ENCODE measurements at regions not wholly inside any gene's neighbourhood (a gene's known extent, or its start where the extent isn't known, plus 50 kb on each side); places are given as distances from the start of the nearest gene placed in this dataset.

DNA sequence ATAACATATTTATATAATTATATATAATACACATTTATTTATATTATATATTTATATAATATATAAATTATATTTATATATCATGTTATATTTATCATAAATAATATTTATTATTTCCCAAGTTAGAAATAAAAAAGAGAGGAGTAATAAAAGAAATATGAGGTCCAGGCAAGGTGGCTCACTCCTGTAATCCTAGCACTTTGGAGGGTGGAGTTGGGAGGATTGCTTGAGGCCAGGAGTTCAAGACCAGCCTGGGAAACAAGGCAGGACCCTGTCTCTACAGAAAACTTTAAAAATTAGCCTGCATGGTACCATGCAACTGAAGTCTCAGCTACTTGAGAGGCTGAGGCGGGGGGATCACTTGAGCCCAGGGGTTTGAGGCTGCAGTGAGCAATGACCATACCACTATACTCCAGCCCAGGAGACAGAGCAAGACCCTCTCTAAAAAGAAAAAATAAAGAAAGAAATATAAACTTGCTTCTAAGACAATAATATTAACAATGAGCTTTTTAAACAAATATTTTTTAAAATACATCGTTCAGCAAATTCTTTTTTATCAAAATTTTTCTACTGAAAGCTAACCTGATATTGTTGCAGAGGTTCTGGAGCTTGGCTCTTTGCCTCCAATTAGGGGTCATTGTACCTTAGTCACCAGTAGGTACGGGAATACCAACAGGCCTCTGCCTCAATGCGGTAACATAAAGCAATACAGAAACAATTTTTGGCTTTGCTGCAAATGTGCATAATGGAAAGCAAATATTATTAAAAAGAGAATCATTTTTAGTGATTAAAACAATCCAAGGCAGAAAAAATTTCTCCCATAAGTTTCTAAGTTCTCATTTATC is 290.0 kb downstream of the SETD4 start:
- Mint-ChIP-seq H3K4me1 (peaks cover 12 to 13% of the 10 kb centered on the region in 2 experiments), H3K36me3 (ENCODE audit: insufficient read depth in 1 of 3, low read depth in 3 of 3) (no peaks in the 10 kb centered on the region), H3K4me3 (no peak overlapping the region), H3K9me3 (peaks cover 0 to 2% of the 10 kb centered on the region in 2 experiments; a peak in 1 of 5 replicates), H3K27me3 (ENCODE audit: low read depth) (no peaks in the 10 kb centered on the region), H3K27ac (no peak overlapping the region)
- H3K23ac ChIP-seq (ENCODE audit: insufficient read length, low read depth, low read length) = no peak overlapping the region
- no peak overlapping the region for H2AFZ ChIP-seq (ENCODE audit: low read length)
- H4K91ac ChIP-seq (ENCODE audit: insufficient read length, low read depth, low read length) = no peak overlapping the region
- no peak overlapping the region for H2BK12ac ChIP-seq (ENCODE audit: insufficient read length, low read depth, low read length)
- no peak overlapping the region for H2AK5ac ChIP-seq (ENCODE audit: insufficient read length, low read length)
- no peak overlapping the region for H3K18ac ChIP-seq (ENCODE audit: insufficient read length, low read depth, low read length)
- no peaks in the 10 kb centered on the region for H3K23me2 ChIP-seq (ENCODE audit: insufficient read length, low read depth, low read length, poor library complexity, severe bottlenecking)
- H3K79me2 ChIP-seq (ENCODE audit: insufficient read depth, low read length) = no peaks in the 10 kb centered on the region
- H4K20me1 ChIP-seq (ENCODE audit: control insufficient read depth, insufficient read depth, insufficient read length) = no peaks in the 10 kb centered on the region
- no peaks in the 10 kb centered on the region for H3K9me3 ChIP-seq (ENCODE audit: control insufficient read depth, low read depth, low read length)
- no peak overlapping the region for H2BK5ac ChIP-seq (ENCODE audit: insufficient read length, low read length)
- H3K4me1 ChIP-seq (ENCODE audit: insufficient read depth, low read length) = no peaks in the 10 kb centered on the region
- H3K4me2 ChIP-seq (ENCODE audit: insufficient read depth, insufficient read length, low read length) = no peak overlapping the region
- H3K79me1 ChIP-seq (ENCODE audit: insufficient read depth, low read depth, low read length, poor library complexity, severe bottlenecking) = no peaks in the 10 kb centered on the region
- no CpG with 5 or more reads among the region's 4 CpGs for WGBS (ENCODE audit: extremely low coverage, insufficient read length, low lambda C conversion rate)
- DNase-seq = no peak
- H3K27me3 ChIP-seq (ENCODE audit: insufficient read depth, low read length) = no peaks in the 10 kb centered on the region
- no peak overlapping the region for H3T11ph ChIP-seq (ENCODE audit: low read length)
- no peak overlapping the region for H3K14ac ChIP-seq (ENCODE audit: insufficient read depth, low read length)
- no peak overlapping the region for H3K56ac ChIP-seq (ENCODE audit: insufficient read length, low read depth, low read length)
- H2BK15ac ChIP-seq (ENCODE audit: low read depth, low read length) = no peak overlapping the region
- H3K27ac ChIP-seq (ENCODE audit: insufficient read length, low read depth, low read length) = no peak overlapping the region
- H2BK20ac ChIP-seq (ENCODE audit: low read depth, low read length, poor library complexity, severe bottlenecking) = no peak overlapping the region
- TF ChIP-seq, protein P1, sequence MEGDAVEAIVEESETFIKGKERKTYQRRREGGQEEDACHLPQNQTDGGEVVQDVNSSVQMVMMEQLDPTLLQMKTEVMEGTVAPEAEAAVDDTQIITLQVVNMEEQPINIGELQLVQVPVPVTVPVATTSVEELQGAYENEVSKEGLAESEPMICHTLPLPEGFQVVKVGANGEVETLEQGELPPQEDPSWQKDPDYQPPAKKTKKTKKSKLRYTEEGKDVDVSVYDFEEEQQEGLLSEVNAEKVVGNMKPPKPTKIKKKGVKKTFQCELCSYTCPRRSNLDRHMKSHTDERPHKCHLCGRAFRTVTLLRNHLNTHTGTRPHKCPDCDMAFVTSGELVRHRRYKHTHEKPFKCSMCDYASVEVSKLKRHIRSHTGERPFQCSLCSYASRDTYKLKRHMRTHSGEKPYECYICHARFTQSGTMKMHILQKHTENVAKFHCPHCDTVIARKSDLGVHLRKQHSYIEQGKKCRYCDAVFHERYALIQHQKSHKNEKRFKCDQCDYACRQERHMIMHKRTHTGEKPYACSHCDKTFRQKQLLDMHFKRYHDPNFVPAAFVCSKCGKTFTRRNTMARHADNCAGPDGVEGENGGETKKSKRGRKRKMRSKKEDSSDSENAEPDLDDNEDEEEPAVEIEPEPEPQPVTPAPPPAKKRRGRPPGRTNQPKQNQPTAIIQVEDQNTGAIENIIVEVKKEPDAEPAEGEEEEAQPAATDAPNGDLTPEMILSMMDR (conservative IDR thresholded peaks at IDR 0.05) = no peak
- H3K9ac ChIP-seq (ENCODE audit: extremely low read depth, insufficient read length, low read length) = no peak overlapping the region
- H2BK120ac ChIP-seq (ENCODE audit: low read depth, low read length, poor library complexity, severe bottlenecking) = no peak overlapping the region
- no peak overlapping the region for H4K8ac ChIP-seq (replicated peaks; ENCODE audit: insufficient read length, low read depth, low read length)
- H3K4ac ChIP-seq (ENCODE audit: low read depth, low read length) = no peak overlapping the region
- no peak overlapping the region for H4K5ac ChIP-seq (ENCODE audit: insufficient read length, low read depth, low read length)

Data from H9 (cell line).